NB4 (cell line): ENCODE measurements at regions not wholly inside any gene's neighbourhood (a gene's known extent, or its start where the extent isn't known, plus 50 kb on each side); places are given as distances from the start of the nearest gene placed in this dataset.

Experiments used
- DNase-seq: peaks from one replicate; pipeline ENCODE4 v3.0.0; 2010; ENCODE audit warnings: low read depth
- H3K4me3 ChIP-seq: one replicate; pipeline ENCODE4 v1.5.1; 2011; ENCODE audit warnings: mild to moderate bottlenecking, low read depth, low read length, moderate library complexity
- MAX ChIP-seq: IDR thresholded peaks from 2 replicates; pipeline ENCODE4 v1.6.1; 2011; ENCODE audit warnings: low read depth, low read length
- MYC ChIP-seq: IDR thresholded peaks from 2 replicates; pipeline ENCODE4 v1.6.1; 2011; ENCODE audit warnings: low read depth, low read length
- POLR2A ChIP-seq: IDR thresholded peaks from 2 replicates; pipeline ENCODE4 v1.6.1; 2011; ENCODE audit warnings: mild to moderate bottlenecking; ENCODE audit not compliant: insufficient read length; ENCODE audit errors: extremely low read depth
- TF ChIP-seq, protein P1 (sequence below): IDR thresholded peaks from one replicate; pipeline ENCODE4 v1.5.1; 2012; ENCODE audit warnings: low read depth, low read length

- TF ChIP-seq, protein P1, sequence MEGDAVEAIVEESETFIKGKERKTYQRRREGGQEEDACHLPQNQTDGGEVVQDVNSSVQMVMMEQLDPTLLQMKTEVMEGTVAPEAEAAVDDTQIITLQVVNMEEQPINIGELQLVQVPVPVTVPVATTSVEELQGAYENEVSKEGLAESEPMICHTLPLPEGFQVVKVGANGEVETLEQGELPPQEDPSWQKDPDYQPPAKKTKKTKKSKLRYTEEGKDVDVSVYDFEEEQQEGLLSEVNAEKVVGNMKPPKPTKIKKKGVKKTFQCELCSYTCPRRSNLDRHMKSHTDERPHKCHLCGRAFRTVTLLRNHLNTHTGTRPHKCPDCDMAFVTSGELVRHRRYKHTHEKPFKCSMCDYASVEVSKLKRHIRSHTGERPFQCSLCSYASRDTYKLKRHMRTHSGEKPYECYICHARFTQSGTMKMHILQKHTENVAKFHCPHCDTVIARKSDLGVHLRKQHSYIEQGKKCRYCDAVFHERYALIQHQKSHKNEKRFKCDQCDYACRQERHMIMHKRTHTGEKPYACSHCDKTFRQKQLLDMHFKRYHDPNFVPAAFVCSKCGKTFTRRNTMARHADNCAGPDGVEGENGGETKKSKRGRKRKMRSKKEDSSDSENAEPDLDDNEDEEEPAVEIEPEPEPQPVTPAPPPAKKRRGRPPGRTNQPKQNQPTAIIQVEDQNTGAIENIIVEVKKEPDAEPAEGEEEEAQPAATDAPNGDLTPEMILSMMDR, result no peak
- TF ChIP-seq MYC (no peak), MAX (no peak), POLR2A (no peak)
- no peak overlapping the region for H3K4me3 ChIP-seq
- DNase-seq, result no peak
These were observed 565.2 kb downstream of the BUD13 start for GRCh38 chr11:116207421-116208141.

DNA sequence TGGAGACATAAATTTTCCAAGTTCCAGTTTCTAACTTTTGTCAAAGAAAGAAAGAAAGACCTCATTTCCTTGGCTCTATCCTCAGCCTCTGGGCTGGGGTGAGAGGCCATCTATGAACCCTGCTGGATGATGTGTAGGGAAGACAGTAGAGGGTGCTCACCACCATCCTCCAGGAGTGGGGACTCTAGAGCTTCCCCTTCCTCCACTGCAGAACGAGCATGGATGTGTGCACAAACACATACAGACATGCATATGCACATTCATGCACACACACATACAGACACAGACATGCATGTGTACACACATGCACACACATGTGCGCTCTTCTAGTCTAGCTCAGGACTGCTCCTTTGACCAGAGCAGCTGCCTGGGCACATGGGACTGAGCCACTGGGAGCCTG is 565.8 kb downstream of the BUD13 start:
- TF ChIP-seq POLR2A (no peak), MYC (no peak), MAX (no peak)
- TF ChIP-seq, protein P1, result no peak

DNA sequence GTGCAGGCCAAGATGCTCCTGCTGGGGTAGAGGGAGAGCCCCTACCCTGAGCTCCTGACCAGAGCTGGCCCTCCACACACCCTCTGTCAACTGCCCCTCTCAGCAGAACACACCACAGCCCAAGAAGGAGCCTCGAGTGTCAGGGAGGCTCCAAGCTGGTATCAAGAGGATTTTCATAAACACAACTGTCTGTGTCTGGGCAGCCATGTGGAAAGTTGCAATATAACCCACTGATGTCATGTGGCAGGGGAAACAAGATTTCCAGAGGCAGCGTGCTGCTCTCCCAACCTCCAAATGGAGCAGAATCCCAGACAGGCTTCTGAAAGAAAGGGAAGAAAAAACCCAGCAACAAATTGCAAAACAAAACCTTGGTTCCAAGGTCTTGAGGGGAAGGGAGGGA is 569.9 kb downstream of the BUD13 start:
- no peak for TF ChIP-seq MAX
- TF ChIP-seq, protein P1, result no peak
- TF ChIP-seq MYC, result no peak
- TF ChIP-seq POLR2A, result no peak
- H3K4me3 ChIP-seq, result no peak overlapping the region
- no peak for DNase-seq

More for the DNA sequence above, 565.8 kb downstream of the BUD13 start:
- no peak overlapping the region for H3K4me3 ChIP-seq
- no peak for DNase-seq

DNA sequence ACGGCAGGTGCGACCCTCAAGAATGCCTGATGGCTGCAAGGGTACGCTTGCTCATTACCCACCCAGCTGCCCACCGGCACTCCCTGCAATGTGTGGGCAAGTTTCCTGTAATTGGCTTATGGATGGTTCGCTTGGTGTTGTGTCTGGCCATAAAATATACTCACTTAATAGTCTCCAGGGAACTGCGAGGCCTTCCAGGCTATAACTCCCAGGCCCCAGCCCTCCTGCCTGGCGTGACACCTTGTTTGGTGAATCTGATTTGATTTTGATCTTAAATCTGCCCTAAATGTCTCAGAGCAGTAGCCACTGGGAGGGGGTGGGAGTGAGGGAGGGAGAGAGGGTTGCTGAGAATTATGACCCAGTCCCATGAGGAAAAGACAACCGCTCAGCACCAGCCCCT is 572.2 kb downstream of the BUD13 start:
- DNase-seq, result no peak
- H3K4me3 ChIP-seq, result no peak overlapping the region
- TF ChIP-seq MAX (no peak), MYC (no peak), POLR2A (no peak)
- TF ChIP-seq, protein P1, result no peak

DNA sequence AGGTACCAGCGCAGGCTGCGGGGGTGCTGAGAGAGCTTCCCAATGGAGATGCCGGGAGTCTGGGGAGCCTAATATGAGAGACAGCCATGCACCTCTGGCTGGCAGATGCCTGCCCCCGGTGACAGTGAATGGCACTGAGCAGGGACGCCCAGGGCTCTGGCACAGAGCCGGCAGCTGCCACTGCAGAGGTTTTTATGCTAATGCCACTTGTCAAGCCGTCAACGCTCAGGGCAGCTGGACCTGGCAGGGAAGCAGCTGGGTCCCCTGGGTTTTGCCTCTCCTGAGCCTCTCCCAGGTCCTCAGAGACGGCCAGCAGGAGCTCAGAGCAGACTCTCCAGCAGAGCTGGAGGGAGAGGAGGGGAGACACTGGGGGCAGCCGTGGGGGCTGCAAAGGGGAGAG is 573.6 kb downstream of the BUD13 start:
- H3K4me3 ChIP-seq, result no peak overlapping the region
- no peak for DNase-seq
- TF ChIP-seq MYC (no peak), POLR2A (no peak), MAX (no peak)
- TF ChIP-seq, protein P1, result no peak
